NCI-H2029 (cell line): ENCODE measurements at regions not wholly inside any gene's neighbourhood (a gene's known extent, or its start where the extent isn't known, plus 50 kb on each side); places are given as distances from the start of the nearest gene placed in this dataset.

ENCODE experiments used
- DNase-seq: peaks from one replicate; lab custom pipeline; 2025; lab: John Stamatoyannopoulos, UW

GRCh38 chr11:71356904-71357303 lies 91.3 kb downstream of the DHCR7 start:
- DNase-seq, result no peak

- DNase-seq, result no peak
These were observed 91.8 kb downstream of the DHCR7 start for GRCh38 chr11:71356280-71356876.

GRCh38 chr11:71355281-71355680 lies 92.9 kb downstream of the DHCR7 start:
- DNase-seq, result no peak

- DNase-seq, result no peak
These were observed 93.6 kb downstream of the DHCR7 start for GRCh38 chr11:71354394-71355105.

- DNase-seq, result no peak
These were observed 95.4 kb downstream of the DHCR7 start for GRCh38 chr11:71352748-71353147.

- no peak for DNase-seq
These were observed 96.0 kb downstream of the DHCR7 start for GRCh38 chr11:71352226-71352625.

GRCh38 chr11:71349627-71350026 lies 97.2 kb upstream of the SHANK2 start:
- no peak for DNase-seq

- DNase-seq, result no peak
These were observed 91.5 kb upstream of the SHANK2 start for GRCh38 chr11:71343828-71344400.

- no peak for DNase-seq
These were observed 90.8 kb upstream of the SHANK2 start for GRCh38 chr11:71342951-71343827.

- DNase-seq, result no peak
These were observed 89.7 kb upstream of the SHANK2 start for GRCh38 chr11:71342116-71342515.

GRCh38 chr11:71341596-71341995 lies 89.2 kb upstream of the SHANK2 start:
- DNase-seq, result no peak

GRCh38 chr11:71341173-71341572 lies 88.8 kb upstream of the SHANK2 start:
- DNase-seq, result no peak

- no peak for DNase-seq
These were observed 87.8 kb upstream of the SHANK2 start for GRCh38 chr11:71340086-71340606.

GRCh38 chr11:71339396-71339881 lies 87.1 kb upstream of the SHANK2 start:
- DNase-seq, result no peak

GRCh38 chr11:71338801-71339395 lies 86.5 kb upstream of the SHANK2 start:
- no peak for DNase-seq

- DNase-seq, result no peak
These were observed 84.8 kb upstream of the SHANK2 start for GRCh38 chr11:71336996-71337754.

GRCh38 chr11:71336176-71336995 lies 84.0 kb upstream of the SHANK2 start:
- DNase-seq, result no peak

GRCh38 chr11:71335371-71335770 lies 83.0 kb upstream of the SHANK2 start:
- no peak for DNase-seq

GRCh38 chr11:71334191-71334590 lies 81.8 kb upstream of the SHANK2 start:
- no peak for DNase-seq

- no peak for DNase-seq
These were observed 81.1 kb upstream of the SHANK2 start for GRCh38 chr11:71333473-71333872.
